GM21515 (cell line): ENCODE measurements at regions not wholly inside any gene's neighbourhood (a gene's known extent, or its start where the extent isn't known, plus 50 kb on each side); places are given as distances from the start of the nearest gene placed in this dataset.
"Not testable (repeated sequence)": the region's sequence is repeated elsewhere in the genome, so short reads cannot be mapped to it uniquely, and the experiment has no call there.

ENCODE experiments used
- ATAC-seq: cut with Tn5 transposase; IDR thresholded peaks from one replicate; pipeline ENCODE4 v1.9.1; 2021; ENCODE audit not compliant: unreplicated experiment

- ATAC-seq, result no peak
Measured at GRCh38 chr17:77560841-77561240, 397.7 kb upstream of the TNRC6C start.

- ATAC-seq, result not testable (repeated sequence)
Measured at GRCh38 chr17:77562361-77562760, 396.1 kb upstream of the TNRC6C start.

GRCh38 chr17:77563439-77564102, 394.9 kb upstream of the TNRC6C start:
- no peak for ATAC-seq

GRCh38 chr17:77564278-77564920, 394.1 kb upstream of the TNRC6C start:
- no peak for ATAC-seq

GRCh38 chr17:77565166-77565565, 393.3 kb upstream of the TNRC6C start:
- no peak for ATAC-seq

- ATAC-seq, result no peak
Measured at GRCh38 chr17:77566151-77566550, 392.4 kb upstream of the TNRC6C start.

GRCh38 chr17:77566566-77567138, 391.9 kb upstream of the TNRC6C start:
- no peak for ATAC-seq

GRCh38 chr17:77568540-77568939, 390.0 kb upstream of the TNRC6C start:
- no peak for ATAC-seq

GRCh38 chr17:77569846-77570564, 388.5 kb upstream of the TNRC6C start:
- ATAC-seq, result no peak

- no peak for ATAC-seq
Measured at GRCh38 chr17:77570565-77570898, 388.0 kb upstream of the TNRC6C start.

GRCh38 chr17:77571155-77571981, 387.1 kb upstream of the TNRC6C start:
- ATAC-seq, result no peak

- no peak for ATAC-seq
Measured at GRCh38 chr17:77572065-77572601, 386.4 kb upstream of the TNRC6C start.

GRCh38 chr17:77572851-77573250, 385.7 kb upstream of the TNRC6C start:
- ATAC-seq, result no peak

GRCh38 chr17:77577491-77577890, 381.0 kb upstream of the TNRC6C start:
- ATAC-seq, result no peak

- no peak for ATAC-seq
Measured at GRCh38 chr17:77579131-77579530, 379.4 kb upstream of the TNRC6C start.

- no peak for ATAC-seq
Measured at GRCh38 chr17:77579682-77580081, 378.8 kb upstream of the TNRC6C start.

GRCh38 chr17:77580531-77581270, 377.8 kb upstream of the TNRC6C start:
- ATAC-seq, result no peak

- no peak for ATAC-seq
Measured at GRCh38 chr17:77581480-77581879, 377.0 kb upstream of the TNRC6C start.

GRCh38 chr17:77585142-77585860, 373.2 kb upstream of the TNRC6C start:
- ATAC-seq, result no peak
